GM23338 (cell line): ENCODE measurements at regions not wholly inside any gene's neighbourhood (a gene's known extent, or its start where the extent isn't known, plus 50 kb on each side); places are given as distances from the start of the nearest gene placed in this dataset.

Experiments used
- ATAC-seq: fragments of 200-7000 bp; cut with Tn5 transposase; 3 replicates; pipeline ENCODE4 v1.9.1; 2020
- DNase-seq: peaks from one replicate; pipeline ENCODE4 v3.0.0-alpha.2; 2015; ENCODE audit warnings: low spot score
- H2AFZ ChIP-seq: fragments of 200-600 bp; sonication (generic); 2 replicates; pipeline ENCODE4 v1.8.0; 2016; ENCODE audit warnings: antibody characterized with exemption, mild to moderate bottlenecking, moderate library complexity
- H3F3A ChIP-seq: fragments of 200-600 bp; sonication (generic); replicated peaks from 2 replicates; pipeline ENCODE4 v1.8.0; 2017; ENCODE audit warnings: antibody characterized with exemption, mixed run types, low read depth
- H3K27ac ChIP-seq: fragments of 200-600 bp; sonication (generic); 2 replicates; pipeline ENCODE4 v1.6.1; 2016; ENCODE audit warnings: low read depth
- H3K27me3 ChIP-seq: fragments of 200-600 bp; sonication (generic); 2 replicates; pipeline ENCODE4 v1.8.0; 2016; ENCODE audit warnings: mild to moderate bottlenecking, mixed run types, moderate library complexity; ENCODE audit not compliant: insufficient read depth
- H3K36me3 ChIP-seq: fragments of 200-600 bp; sonication (generic); 2 replicates; pipeline ENCODE4 v1.8.0; 2016; ENCODE audit warnings: mild to moderate bottlenecking; ENCODE audit not compliant: insufficient read depth
- H3K4me1 ChIP-seq: fragments of 200-600 bp; sonication (generic); 2 replicates; pipeline ENCODE4 v1.8.0; 2016; ENCODE audit warnings: mild to moderate bottlenecking, moderate library complexity; ENCODE audit not compliant: insufficient read depth
- H3K4me2 ChIP-seq: fragments of 200-600 bp; sonication (generic); 2 replicates; pipeline ENCODE4 v1.7.1; 2017; ENCODE audit warnings: mixed run types
- H3K4me3 ChIP-seq: fragments of 200-600 bp; sonication (generic); 2 replicates; pipeline ENCODE4 v1.6.1; 2016; ENCODE audit warnings: mixed run types
- H3K79me2 ChIP-seq: fragments of 200-600 bp; sonication (generic); replicated peaks from 2 replicates; pipeline ENCODE4 v1.8.0; 2017; ENCODE audit warnings: mild to moderate bottlenecking; ENCODE audit not compliant: insufficient read depth
- H3K9me2 ChIP-seq: fragments of 200-600 bp; sonication (generic); 2 replicates; pipeline ENCODE4 v1.8.0; 2017; ENCODE audit not compliant: insufficient read depth
- H4K20me1 ChIP-seq: fragments of 200-600 bp; sonication (generic); replicated peaks from 2 replicates; pipeline ENCODE4 v1.8.0; 2017; ENCODE audit warnings: mild to moderate bottlenecking; ENCODE audit not compliant: insufficient read depth
- H3K27ac Mint-ChIP-seq: 2 replicates; pipeline ENCODE4 v1.8.0; 2020; ENCODE audit warnings: inconsistent platforms, mild to moderate bottlenecking, moderate library complexity, mixed read lengths
- H3K27me3 Mint-ChIP-seq: 3 replicates; pipeline ENCODE4 v1.8.0; 2022; ENCODE audit warnings: low read depth, mild to moderate bottlenecking, moderate library complexity, mixed read lengths, inconsistent platforms; ENCODE audit not compliant: insufficient read depth, poor library complexity
- H3K36me3 Mint-ChIP-seq: 3 replicates; pipeline ENCODE4 v1.8.0; 2021; ENCODE audit warnings: low read depth, mild to moderate bottlenecking, inconsistent platforms, moderate library complexity, mixed read lengths
- H3K4me1 Mint-ChIP-seq: 3 replicates; pipeline ENCODE4 v1.8.0; 2020; ENCODE audit warnings: mild to moderate bottlenecking, inconsistent platforms, mixed read lengths
- H3K4me3 Mint-ChIP-seq: 3 replicates; pipeline ENCODE4 v1.8.0; 2021; ENCODE audit warnings: moderate library complexity, mild to moderate bottlenecking, inconsistent platforms, mixed read lengths
- H3K9me3 Mint-ChIP-seq: 3 replicates; pipeline ENCODE4 v1.8.0; 2020; ENCODE audit warnings: moderate library complexity, mild to moderate bottlenecking, inconsistent platforms, mixed read lengths
- CREB1 ChIP-seq: fragments of 250-450 bp; sonication (Bioruptor Pico); IDR thresholded peaks from 2 replicates; pipeline ENCODE4 v1.5.0; 2020; ENCODE audit warnings: low read depth, mild to moderate bottlenecking, moderate library complexity
- EZH2 ChIP-seq: fragments of 200-600 bp; sonication (generic); IDR thresholded peaks from one replicate; pipeline ENCODE4 v1.8.0; 2017; ENCODE audit warnings: antibody characterized with exemption, mild to moderate bottlenecking, low read depth; ENCODE audit not compliant: unreplicated experiment
- EZH2phosphoT487 ChIP-seq: fragments of 200-600 bp; sonication (generic); IDR thresholded peaks from one replicate; pipeline ENCODE4 v1.8.1; 2018; ENCODE audit warnings: antibody characterized with exemption; ENCODE audit not compliant: unreplicated experiment
- JUNB ChIP-seq: IDR thresholded peaks from one replicate; pipeline ENCODE4 v1.6.1; 2016; ENCODE audit warnings: antibody characterized with exemption; ENCODE audit not compliant: unreplicated experiment
- NANOG ChIP-seq: IDR thresholded peaks from 2 replicates; pipeline ENCODE4 v1.6.1; 2016; ENCODE audit warnings: antibody characterized with exemption, borderline replicate concordance
- POLR2AphosphoS5 ChIP-seq: IDR thresholded peaks from 2 replicates; pipeline ENCODE4 v1.6.1; 2016; ENCODE audit warnings: antibody characterized with exemption, low read depth
- STAT1 ChIP-seq: IDR thresholded peaks from one replicate; pipeline ENCODE4 v1.6.1; 2016; ENCODE audit warnings: antibody characterized with exemption; ENCODE audit not compliant: unreplicated experiment
- ZNF114 ChIP-seq: fragments of 250-450 bp; sonication (Bioruptor Pico); IDR thresholded peaks from 2 replicates; pipeline ENCODE4 v1.5.0; 2020; ENCODE audit warnings: mild to moderate bottlenecking, moderate library complexity
- ZNF331 ChIP-seq: fragments of 250-450 bp; sonication (Bioruptor Pico); IDR thresholded peaks from 2 replicates; pipeline ENCODE4 v1.5.0; 2020; ENCODE audit warnings: low read depth, mild to moderate bottlenecking, moderate library complexity
- TF ChIP-seq, protein P1 (sequence below): fragments of 250-450 bp; sonication (Bioruptor Pico); IDR thresholded peaks from 2 replicates; pipeline ENCODE4 v1.5.0; 2020; ENCODE audit warnings: mild to moderate bottlenecking, moderate library complexity
- TF ChIP-seq, protein P2 (sequence below): IDR thresholded peaks from one replicate; pipeline ENCODE4 v1.6.1; 2018; ENCODE audit warnings: antibody characterized with exemption; ENCODE audit not compliant: unreplicated experiment
- TF ChIP-seq, protein P3 (sequence below): IDR thresholded peaks from 2 replicates; pipeline ENCODE4 v1.6.1; 2016; ENCODE audit warnings: antibody characterized with exemption
- TF ChIP-seq, protein P4 (sequence below), 2 experiments: fragments of 200-600 bp in 1 of 2; sonication (generic) in 1 of 2; conservative IDR thresholded peaks; 2 replicates each; pipeline versions ENCODE4 v1.5.1 to v1.6.1; 2016 to 2017; ENCODE audit warnings: antibody characterized with exemption in 2 of 2, low read depth in 2 of 2, mild to moderate bottlenecking in 2 of 2, moderate library complexity in 1 of 2

DNA sequence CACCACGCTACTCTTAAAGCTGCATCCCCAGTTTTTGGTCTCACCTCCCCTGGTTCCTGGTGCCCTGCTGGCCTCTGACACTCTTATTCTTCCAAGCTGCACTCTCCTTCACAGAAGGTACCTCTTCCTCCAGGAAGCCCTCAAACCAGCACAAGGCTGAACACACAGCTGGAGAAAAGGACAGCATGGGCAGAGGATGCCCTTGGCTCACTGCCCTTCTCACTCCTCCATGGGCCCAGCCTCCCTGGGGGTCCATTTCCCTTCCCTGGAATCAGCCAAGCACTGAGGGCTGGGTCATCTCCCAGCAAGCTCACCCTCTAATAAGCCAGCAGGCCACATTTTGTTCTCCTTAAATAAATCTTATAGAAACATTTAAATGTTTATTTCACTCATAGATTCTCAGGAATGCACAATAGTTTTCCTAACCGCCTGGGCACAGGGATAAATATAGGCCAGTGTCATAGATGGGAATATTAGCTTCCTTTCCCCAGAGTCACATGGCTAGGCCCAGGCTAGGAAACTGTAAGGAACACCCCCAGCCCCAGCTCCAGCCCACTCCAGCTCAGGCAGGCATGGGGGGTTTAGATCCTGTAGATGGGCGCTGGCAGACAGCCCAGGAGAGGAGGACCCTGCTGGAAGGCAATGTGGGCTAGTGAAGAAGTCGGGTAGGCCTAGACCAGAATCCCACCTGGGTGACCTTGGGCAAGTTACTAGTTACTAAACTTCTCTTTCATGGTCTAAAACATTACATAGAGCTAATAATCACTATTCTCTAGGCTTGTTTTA is 51.5 kb downstream of the IRAG1 start:
- Histone ChIP-seq H3K79me2 (no peaks in the 10 kb centered on the region), H2AFZ (no peak overlapping the region), H3K36me3 (no peaks in the 10 kb centered on the region), H3K4me2 (no peak overlapping the region), H3K27me3 (no peaks in the 10 kb centered on the region), H4K20me1 (no peaks in the 10 kb centered on the region), H3F3A (no peaks in the 10 kb centered on the region), H3K4me3 (no peak overlapping the region), H3K4me1 (no peaks in the 10 kb centered on the region), H3K27ac (no peak overlapping the region), H3K9me2 (no peaks in the 10 kb centered on the region)
- TF ChIP-seq STAT1 (no peak), ZNF331 (CRISPR knock-in tag) (no peak), EZH2 (no peak), EZH2phosphoT487 (no peak), NANOG (no peak), JUNB (no peak), POLR2AphosphoS5 (no peak), CREB1 (no peak), ZNF114 (CRISPR knock-in tag) (no peak)
- TF ChIP-seq, protein P1, sequence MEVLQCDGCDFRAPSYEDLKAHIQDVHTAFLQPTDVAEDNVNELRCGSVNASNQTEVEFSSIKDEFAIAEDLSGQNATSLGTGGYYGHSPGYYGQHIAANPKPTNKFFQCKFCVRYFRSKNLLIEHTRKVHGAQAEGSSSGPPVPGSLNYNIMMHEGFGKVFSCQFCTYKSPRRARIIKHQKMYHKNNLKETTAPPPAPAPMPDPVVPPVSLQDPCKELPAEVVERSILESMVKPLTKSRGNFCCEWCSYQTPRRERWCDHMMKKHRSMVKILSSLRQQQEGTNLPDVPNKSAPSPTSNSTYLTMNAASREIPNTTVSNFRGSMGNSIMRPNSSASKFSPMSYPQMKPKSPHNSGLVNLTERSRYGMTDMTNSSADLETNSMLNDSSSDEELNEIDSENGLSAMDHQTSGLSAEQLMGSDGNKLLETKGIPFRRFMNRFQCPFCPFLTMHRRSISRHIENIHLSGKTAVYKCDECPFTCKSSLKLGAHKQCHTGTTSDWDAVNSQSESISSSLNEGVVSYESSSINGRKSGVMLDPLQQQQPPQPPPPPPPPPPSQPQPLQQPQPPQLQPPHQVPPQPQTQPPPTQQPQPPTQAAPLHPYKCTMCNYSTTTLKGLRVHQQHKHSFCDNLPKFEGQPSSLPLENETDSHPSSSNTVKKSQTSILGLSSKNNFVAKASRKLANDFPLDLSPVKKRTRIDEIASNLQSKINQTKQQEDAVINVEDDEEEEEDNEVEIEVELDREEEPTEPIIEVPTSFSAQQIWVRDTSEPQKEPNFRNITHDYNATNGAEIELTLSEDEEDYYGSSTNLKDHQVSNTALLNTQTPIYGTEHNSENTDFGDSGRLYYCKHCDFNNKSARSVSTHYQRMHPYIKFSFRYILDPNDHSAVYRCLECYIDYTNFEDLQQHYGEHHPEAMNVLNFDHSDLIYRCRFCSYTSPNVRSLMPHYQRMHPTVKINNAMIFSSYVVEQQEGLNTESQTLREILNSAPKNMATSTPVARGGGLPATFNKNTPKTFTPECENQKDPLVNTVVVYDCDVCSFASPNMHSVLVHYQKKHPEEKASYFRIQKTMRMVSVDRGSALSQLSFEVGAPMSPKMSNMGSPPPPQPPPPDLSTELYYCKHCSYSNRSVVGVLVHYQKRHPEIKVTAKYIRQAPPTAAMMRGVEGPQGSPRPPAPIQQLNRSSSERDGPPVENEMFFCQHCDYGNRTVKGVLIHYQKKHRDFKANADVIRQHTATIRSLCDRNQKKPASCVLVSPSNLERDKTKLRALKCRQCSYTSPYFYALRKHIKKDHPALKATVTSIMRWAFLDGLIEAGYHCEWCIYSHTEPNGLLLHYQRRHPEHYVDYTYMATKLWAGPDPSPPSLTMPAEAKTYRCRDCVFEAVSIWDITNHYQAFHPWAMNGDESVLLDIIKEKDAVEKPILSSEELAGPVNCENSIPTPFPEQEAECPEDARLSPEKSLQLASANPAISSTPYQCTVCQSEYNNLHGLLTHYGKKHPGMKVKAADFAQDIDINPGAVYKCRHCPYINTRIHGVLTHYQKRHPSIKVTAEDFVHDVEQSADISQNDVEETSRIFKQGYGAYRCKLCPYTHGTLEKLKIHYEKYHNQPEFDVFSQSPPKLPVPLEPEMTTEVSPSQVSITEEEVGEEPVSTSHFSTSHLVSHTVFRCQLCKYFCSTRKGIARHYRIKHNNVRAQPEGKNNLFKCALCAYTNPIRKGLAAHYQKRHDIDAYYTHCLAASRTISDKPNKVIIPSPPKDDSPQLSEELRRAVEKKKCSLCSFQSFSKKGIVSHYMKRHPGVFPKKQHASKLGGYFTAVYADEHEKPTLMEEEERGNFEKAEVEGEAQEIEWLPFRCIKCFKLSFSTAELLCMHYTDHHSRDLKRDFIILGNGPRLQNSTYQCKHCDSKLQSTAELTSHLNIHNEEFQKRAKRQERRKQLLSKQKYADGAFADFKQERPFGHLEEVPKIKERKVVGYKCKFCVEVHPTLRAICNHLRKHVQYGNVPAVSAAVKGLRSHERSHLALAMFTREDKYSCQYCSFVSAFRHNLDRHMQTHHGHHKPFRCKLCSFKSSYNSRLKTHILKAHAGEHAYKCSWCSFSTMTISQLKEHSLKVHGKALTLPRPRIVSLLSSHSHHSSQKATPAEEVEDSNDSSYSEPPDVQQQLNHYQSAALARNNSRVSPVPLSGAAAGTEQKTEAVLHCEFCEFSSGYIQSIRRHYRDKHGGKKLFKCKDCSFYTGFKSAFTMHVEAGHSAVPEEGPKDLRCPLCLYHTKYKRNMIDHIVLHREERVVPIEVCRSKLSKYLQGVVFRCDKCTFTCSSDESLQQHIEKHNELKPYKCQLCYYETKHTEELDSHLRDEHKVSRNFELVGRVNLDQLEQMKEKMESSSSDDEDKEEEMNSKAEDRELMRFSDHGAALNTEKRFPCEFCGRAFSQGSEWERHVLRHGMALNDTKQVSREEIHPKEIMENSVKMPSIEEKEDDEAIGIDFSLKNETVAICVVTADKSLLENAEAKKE (CRISPR knock-in tag), result no peak
- TF ChIP-seq, protein P2, sequence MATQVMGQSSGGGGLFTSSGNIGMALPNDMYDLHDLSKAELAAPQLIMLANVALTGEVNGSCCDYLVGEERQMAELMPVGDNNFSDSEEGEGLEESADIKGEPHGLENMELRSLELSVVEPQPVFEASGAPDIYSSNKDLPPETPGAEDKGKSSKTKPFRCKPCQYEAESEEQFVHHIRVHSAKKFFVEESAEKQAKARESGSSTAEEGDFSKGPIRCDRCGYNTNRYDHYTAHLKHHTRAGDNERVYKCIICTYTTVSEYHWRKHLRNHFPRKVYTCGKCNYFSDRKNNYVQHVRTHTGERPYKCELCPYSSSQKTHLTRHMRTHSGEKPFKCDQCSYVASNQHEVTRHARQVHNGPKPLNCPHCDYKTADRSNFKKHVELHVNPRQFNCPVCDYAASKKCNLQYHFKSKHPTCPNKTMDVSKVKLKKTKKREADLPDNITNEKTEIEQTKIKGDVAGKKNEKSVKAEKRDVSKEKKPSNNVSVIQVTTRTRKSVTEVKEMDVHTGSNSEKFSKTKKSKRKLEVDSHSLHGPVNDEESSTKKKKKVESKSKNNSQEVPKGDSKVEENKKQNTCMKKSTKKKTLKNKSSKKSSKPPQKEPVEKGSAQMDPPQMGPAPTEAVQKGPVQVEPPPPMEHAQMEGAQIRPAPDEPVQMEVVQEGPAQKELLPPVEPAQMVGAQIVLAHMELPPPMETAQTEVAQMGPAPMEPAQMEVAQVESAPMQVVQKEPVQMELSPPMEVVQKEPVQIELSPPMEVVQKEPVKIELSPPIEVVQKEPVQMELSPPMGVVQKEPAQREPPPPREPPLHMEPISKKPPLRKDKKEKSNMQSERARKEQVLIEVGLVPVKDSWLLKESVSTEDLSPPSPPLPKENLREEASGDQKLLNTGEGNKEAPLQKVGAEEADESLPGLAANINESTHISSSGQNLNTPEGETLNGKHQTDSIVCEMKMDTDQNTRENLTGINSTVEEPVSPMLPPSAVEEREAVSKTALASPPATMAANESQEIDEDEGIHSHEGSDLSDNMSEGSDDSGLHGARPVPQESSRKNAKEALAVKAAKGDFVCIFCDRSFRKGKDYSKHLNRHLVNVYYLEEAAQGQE, result no peak
- TF ChIP-seq, protein P3, sequence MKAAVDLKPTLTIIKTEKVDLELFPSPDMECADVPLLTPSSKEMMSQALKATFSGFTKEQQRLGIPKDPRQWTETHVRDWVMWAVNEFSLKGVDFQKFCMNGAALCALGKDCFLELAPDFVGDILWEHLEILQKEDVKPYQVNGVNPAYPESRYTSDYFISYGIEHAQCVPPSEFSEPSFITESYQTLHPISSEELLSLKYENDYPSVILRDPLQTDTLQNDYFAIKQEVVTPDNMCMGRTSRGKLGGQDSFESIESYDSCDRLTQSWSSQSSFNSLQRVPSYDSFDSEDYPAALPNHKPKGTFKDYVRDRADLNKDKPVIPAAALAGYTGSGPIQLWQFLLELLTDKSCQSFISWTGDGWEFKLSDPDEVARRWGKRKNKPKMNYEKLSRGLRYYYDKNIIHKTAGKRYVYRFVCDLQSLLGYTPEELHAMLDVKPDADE, result no peak
- TF ChIP-seq, protein P4, sequence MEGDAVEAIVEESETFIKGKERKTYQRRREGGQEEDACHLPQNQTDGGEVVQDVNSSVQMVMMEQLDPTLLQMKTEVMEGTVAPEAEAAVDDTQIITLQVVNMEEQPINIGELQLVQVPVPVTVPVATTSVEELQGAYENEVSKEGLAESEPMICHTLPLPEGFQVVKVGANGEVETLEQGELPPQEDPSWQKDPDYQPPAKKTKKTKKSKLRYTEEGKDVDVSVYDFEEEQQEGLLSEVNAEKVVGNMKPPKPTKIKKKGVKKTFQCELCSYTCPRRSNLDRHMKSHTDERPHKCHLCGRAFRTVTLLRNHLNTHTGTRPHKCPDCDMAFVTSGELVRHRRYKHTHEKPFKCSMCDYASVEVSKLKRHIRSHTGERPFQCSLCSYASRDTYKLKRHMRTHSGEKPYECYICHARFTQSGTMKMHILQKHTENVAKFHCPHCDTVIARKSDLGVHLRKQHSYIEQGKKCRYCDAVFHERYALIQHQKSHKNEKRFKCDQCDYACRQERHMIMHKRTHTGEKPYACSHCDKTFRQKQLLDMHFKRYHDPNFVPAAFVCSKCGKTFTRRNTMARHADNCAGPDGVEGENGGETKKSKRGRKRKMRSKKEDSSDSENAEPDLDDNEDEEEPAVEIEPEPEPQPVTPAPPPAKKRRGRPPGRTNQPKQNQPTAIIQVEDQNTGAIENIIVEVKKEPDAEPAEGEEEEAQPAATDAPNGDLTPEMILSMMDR (conservative IDR thresholded peaks at IDR 0.05; ENCODE audit: low read depth in 2 of 2), result no peak
- Mint-ChIP-seq H3K27ac (no peak overlapping the region), H3K36me3 (no peaks in the 10 kb centered on the region), H3K4me3 (no peak overlapping the region), H3K9me3 (no peaks in the 10 kb centered on the region), H3K27me3 (no peaks in the 10 kb centered on the region), H3K4me1 (peaks cover 14% of the 10 kb centered on the region)
- no peak for DNase-seq
- ATAC-seq, result no peak
